Tibial nerve (tissue), 4 donors: ENCODE measurements at regions not wholly inside any gene's neighbourhood (a gene's known extent, or its start where the extent isn't known, plus 50 kb on each side); places are given as distances from the start of the nearest gene placed in this dataset.

Source experiments
- EP300 ChIP-seq, 2 donors: sonication (generic); formaldehyde crosslinking; IDR thresholded peaks; one replicate each; pipeline ENCODE4 v1.6.1; 2017; ENCODE audit warnings: antibody characterized with exemption in 2 of 2, mild to moderate bottlenecking in 1 of 2
- TF ChIP-seq, protein P1 (sequence below), 5 experiments: fragments of 200-600 bp in 3 of 5; fragments of 450-650 bp in 2 of 5; sonication (generic) in 3 of 5; IDR thresholded peaks; one replicate each; pipeline ENCODE4 v1.5.1; 2016 to 2019; ENCODE audit warnings: antibody characterized with exemption in 5 of 5, mild to moderate bottlenecking in 3 of 5, moderate library complexity in 2 of 5

DNA sequence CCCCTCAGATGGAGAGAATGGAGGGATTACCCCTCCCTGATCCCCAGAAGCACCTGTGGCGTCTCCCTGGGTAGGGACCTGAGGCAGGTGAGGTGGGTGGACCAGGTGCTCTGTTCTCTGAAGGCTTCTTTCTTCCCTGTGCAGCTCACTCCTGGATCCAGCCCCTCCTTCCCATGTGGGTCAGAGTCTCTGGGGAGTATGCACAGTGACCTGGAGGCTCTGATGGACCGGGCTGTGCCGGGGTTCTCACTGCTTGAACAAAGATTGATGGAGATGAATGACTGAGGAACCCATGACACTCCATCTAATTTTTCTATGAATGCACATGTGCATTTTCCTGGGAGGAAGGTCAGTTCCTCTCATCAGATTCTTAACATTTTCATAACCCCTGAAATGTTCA, 78.6 kb upstream of the SHANK2 start:
- TF ChIP-seq, protein P1, sequence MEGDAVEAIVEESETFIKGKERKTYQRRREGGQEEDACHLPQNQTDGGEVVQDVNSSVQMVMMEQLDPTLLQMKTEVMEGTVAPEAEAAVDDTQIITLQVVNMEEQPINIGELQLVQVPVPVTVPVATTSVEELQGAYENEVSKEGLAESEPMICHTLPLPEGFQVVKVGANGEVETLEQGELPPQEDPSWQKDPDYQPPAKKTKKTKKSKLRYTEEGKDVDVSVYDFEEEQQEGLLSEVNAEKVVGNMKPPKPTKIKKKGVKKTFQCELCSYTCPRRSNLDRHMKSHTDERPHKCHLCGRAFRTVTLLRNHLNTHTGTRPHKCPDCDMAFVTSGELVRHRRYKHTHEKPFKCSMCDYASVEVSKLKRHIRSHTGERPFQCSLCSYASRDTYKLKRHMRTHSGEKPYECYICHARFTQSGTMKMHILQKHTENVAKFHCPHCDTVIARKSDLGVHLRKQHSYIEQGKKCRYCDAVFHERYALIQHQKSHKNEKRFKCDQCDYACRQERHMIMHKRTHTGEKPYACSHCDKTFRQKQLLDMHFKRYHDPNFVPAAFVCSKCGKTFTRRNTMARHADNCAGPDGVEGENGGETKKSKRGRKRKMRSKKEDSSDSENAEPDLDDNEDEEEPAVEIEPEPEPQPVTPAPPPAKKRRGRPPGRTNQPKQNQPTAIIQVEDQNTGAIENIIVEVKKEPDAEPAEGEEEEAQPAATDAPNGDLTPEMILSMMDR (IDR thresholded peaks at IDR 0.05), result no peak
- TF ChIP-seq EP300 (IDR thresholded peaks at IDR 0.05), result no peak
